Breast epithelium (tissue), 3 donors: ENCODE measurements at regions not wholly inside any gene's neighbourhood (a gene's known extent, or its start where the extent isn't known, plus 50 kb on each side); places are given as distances from the start of the nearest gene placed in this dataset.

ENCODE experiments used
- POLR2AphosphoS5 ChIP-seq, 3 donors: sonication (generic); formaldehyde crosslinking; IDR thresholded peaks; one replicate each; pipeline ENCODE4 v1.6.1; 2017; ENCODE audit warnings: antibody characterized with exemption in 3 of 3
- TF ChIP-seq, protein P1 (sequence below), 3 donors: fragments of 450-650 bp; IDR thresholded peaks; one replicate each; pipeline ENCODE4 v1.5.1; 2016 to 2017; ENCODE audit warnings: antibody characterized with exemption in 3 of 3, mild to moderate bottlenecking in 3 of 3, moderate library complexity in 3 of 3

GRCh38 chr3:66831931-66832330, 166.2 kb upstream of the KBTBD8 start:
- TF ChIP-seq, protein P1, sequence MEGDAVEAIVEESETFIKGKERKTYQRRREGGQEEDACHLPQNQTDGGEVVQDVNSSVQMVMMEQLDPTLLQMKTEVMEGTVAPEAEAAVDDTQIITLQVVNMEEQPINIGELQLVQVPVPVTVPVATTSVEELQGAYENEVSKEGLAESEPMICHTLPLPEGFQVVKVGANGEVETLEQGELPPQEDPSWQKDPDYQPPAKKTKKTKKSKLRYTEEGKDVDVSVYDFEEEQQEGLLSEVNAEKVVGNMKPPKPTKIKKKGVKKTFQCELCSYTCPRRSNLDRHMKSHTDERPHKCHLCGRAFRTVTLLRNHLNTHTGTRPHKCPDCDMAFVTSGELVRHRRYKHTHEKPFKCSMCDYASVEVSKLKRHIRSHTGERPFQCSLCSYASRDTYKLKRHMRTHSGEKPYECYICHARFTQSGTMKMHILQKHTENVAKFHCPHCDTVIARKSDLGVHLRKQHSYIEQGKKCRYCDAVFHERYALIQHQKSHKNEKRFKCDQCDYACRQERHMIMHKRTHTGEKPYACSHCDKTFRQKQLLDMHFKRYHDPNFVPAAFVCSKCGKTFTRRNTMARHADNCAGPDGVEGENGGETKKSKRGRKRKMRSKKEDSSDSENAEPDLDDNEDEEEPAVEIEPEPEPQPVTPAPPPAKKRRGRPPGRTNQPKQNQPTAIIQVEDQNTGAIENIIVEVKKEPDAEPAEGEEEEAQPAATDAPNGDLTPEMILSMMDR (IDR thresholded peaks at IDR 0.05): no peak
- TF ChIP-seq POLR2AphosphoS5 (IDR thresholded peaks at IDR 0.05): no peak
